Brain microvascular endothelial cell (primary cell): ENCODE measurements at regions not wholly inside any gene's neighbourhood (a gene's known extent, or its start where the extent isn't known, plus 50 kb on each side); places are given as distances from the start of the nearest gene placed in this dataset.

ENCODE experiments used
- DNase-seq: peaks from one replicate; pipeline ENCODE4 v3.0.0-alpha.2; 2020
- H3K27ac ChIP-seq: fragments of 250-450 bp; sonication (Bioruptor Pico); 2 replicates; pipeline ENCODE4 v1.5.1; 2020; ENCODE audit warnings: mild to moderate bottlenecking, moderate library complexity
- H3K27me3 ChIP-seq: fragments of 250-450 bp; sonication (Bioruptor Pico); replicated peaks from 2 replicates; pipeline ENCODE4 v1.5.1; 2020; ENCODE audit warnings: mild to moderate bottlenecking
- H3K36me3 ChIP-seq: fragments of 250-450 bp; sonication (Bioruptor Pico); replicated peaks from 2 replicates; pipeline ENCODE4 v1.5.1; 2020; ENCODE audit warnings: mild to moderate bottlenecking
- H3K4me3 ChIP-seq: 2 replicates; pipeline ENCODE4 v1.5.1; 2011; ENCODE audit warnings: low read depth, mild to moderate bottlenecking, control low read depth, low read length, moderate library complexity
- CTCF ChIP-seq: IDR thresholded peaks from 2 replicates; pipeline ENCODE4 v1.5.1; 2011; ENCODE audit warnings: low read depth, mild to moderate bottlenecking, moderate library complexity, low read length, control low read depth, inconsistent platforms; ENCODE audit errors: missing control alignments
- in situ Hi-C: cut with HindIII; loops from 2 replicates; pipeline ENCODE4 v1.10.0; 2017; ENCODE audit warnings: low sequenced_read_pairs, low pct_ligation_motif_present

- Histone ChIP-seq H3K27ac (no peak overlapping the region), H3K27me3 (no peaks in the 10 kb centered on the region), H3K4me3 (no peak overlapping the region), H3K36me3 (no peaks in the 10 kb centered on the region)
- no peak for DNase-seq
- TF ChIP-seq CTCF = no peak
- in situ Hi-C loops = no loop called here
Measured at GRCh38 chr5:114018186-114018585, 343.7 kb upstream of the KCNN2 start.

DNA sequence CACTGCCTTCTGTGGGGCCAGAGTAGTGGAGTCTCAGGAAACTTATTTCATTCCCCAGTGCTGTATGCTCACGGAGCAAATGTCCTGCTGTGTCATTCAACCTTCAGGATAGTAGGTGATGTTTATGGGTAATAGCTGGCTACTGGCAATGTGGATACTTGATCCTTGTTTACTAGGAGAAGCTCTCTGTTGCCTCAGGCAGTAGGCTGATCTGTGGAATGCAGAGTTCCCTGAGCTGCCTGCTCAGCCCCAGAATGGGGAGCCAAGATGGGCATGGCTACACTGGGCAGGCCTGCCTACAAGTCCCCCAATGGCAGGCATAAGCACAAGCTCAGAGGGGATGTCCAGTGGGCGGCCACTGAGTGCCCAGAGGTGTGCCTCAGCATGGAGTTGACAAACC is 323.1 kb upstream of the KCNN2 start:
- no peak for TF ChIP-seq CTCF
- in situ Hi-C loops = no loop called here
- no peak for DNase-seq
- Histone ChIP-seq H3K36me3 (no peaks in the 10 kb centered on the region), H3K27me3 (no peaks in the 10 kb centered on the region), H3K4me3 (no peak overlapping the region), H3K27ac (no peak overlapping the region)

DNA sequence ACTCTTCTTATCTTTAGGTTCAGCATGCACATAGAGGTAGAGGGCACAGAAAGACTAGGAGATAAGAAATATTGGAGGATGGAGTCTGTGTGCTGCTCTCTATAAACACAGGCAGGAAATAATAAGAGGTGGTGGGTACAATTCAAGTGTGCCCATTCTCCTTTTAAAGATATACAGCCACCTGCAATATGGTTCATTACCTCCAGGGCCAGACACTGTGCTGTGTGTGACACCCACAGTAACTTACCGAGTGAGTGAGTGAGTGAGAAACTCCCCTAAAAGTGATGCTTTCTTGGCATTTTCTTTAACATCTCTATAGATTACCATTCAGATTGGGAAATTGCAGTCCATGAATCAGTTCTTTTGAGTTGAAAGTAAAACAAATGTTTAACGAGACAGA is 311.8 kb upstream of the KCNN2 start:
- Histone ChIP-seq H3K27ac (no peak overlapping the region), H3K27me3 (peaks cover 11% of the 10 kb centered on the region), H3K36me3 (no peaks in the 10 kb centered on the region), H3K4me3 (no peak overlapping the region)
- TF ChIP-seq CTCF = no peak
- no peak for DNase-seq
- in situ Hi-C loops = no loop called here

DNA sequence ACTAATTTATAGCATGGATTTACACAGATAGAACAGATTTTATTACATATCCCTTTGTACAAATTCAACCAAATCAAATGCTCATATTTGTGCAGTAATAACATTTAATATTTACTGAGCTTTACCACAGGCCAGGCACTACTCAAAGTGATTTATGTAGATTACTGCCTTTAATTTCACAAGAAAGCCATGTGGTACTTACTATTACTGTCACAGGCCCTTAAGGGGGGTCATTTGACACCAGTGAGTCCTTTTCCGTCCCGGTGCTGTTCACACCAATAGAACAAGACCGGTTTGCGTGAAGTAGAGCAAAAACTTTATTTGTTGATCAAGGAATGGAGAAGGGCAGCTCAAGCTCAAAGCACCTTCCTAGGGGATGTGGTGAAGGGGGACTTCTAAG is 308.5 kb upstream of the KCNN2 start:
- no peak for DNase-seq
- Histone ChIP-seq H3K27ac (no peak overlapping the region), H3K4me3 (no peak overlapping the region), H3K27me3 (peaks cover 35% of the 10 kb centered on the region), H3K36me3 (no peaks in the 10 kb centered on the region)
- in situ Hi-C loops = no loop called here
- TF ChIP-seq CTCF = no peak

DNA sequence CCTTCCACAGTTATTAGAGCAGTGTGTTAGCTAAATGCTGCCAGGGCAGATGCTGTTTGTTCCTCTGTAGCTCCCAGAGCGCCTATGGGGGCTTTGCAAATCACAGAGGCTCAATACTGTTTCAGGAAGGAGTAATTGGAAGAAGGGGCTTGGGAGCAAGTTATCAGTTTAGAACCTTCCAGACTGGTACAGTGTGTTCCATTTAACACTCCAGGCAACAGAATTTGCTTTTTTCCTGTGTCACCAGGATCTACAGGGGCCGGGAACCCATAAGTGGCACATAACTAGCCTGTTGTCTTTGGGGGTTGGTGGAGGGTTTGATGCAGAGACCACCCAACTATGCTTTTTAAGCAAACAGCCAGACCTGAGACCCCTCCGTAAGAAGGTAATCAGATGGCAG is 307.3 kb upstream of the KCNN2 start:
- Histone ChIP-seq H3K27me3 (peaks cover 35% of the 10 kb centered on the region), H3K4me3 (no peak overlapping the region), H3K36me3 (no peaks in the 10 kb centered on the region), H3K27ac (no peak overlapping the region)
- DNase-seq = no peak
- in situ Hi-C loops = no loop called here
- TF ChIP-seq CTCF = no peak

DNA sequence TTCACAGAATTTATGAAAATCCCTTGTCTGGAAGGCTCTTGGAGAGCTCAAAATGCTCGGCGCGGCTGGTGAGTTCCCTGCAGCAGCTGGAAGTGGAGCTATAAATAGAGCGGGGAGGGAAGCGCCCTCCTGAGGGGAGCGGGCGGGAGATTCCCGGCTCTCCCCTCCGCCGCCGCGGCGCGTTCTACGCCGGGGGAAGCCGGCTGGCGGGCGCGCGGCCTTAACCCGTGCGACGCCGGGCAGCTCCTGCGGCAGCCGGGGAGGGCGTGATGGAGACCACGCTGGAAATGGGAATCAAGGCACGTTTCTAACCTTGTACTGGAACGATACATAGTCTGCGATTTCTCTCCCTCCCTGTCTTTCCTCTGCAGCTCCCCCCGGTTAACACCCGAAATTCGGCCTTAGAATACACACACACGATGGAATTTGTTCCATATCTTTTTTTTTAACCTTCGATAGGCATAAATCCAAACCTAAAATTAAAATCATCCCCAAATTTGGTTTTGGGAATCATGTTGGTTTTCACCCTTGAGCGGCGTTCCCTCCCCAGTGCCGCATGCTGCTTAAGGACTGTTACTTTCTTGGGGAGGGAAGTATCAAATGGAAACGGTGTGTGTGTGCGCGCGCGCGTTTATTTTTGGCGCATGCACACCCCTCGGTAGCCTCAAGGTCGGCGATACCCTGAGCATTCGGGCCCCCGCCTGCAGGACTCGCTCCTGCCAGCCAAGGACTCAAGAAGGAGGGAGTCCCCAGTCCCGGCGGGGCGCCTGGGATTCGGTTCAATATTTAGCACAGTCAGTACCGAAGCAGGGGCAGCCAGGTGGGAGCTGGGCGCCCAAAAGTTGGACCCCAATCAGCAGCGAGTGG is 306.3 kb upstream of the KCNN2 start:
- H3K36me3 ChIP-seq = no peaks in the 10 kb centered on the region
- peak; percentile 27 for DNase-seq
- in situ Hi-C loops = no loop called here
- H3K27ac ChIP-seq = no peak overlapping the region
- H3K4me3 ChIP-seq = peak overlapping the region; percentile 29
- no peak for TF ChIP-seq CTCF
- peaks cover 35% of the 10 kb centered on the region for H3K27me3 ChIP-seq
